SU-DHL-6 (cell line): ENCODE measurements at regions not wholly inside any gene's neighbourhood (a gene's known extent, or its start where the extent isn't known, plus 50 kb on each side); places are given as distances from the start of the nearest gene placed in this dataset.

Experiments used
- H2AFZ ChIP-seq: fragments of 200-600 bp; sonication (generic); 2 replicates; pipeline ENCODE4 v1.6.1; 2014; ENCODE audit warnings: low read depth, mild to moderate bottlenecking, moderate library complexity, mixed read lengths, antibody characterized with exemption, low read length; ENCODE audit not compliant: severe bottlenecking
- H3F3A ChIP-seq: fragments of 200-600 bp; shearing (Covaris generic); 2 replicates; pipeline ENCODE4 v1.6.0; 2016; ENCODE audit warnings: antibody characterized with exemption, mild to moderate bottlenecking; ENCODE audit not compliant: insufficient read depth
- H3K27ac ChIP-seq: fragments of 200-600 bp; sonication (generic); 2 replicates; pipeline ENCODE4 v1.5.1; 2016; ENCODE audit warnings: low read depth, mild to moderate bottlenecking, low read length, moderate library complexity, mixed read lengths
- H3K27me3 ChIP-seq: fragments of 200-600 bp; sonication (generic), shearing (Covaris generic); 2 replicates; pipeline ENCODE4 v1.6.0; 2014; ENCODE audit warnings: mild to moderate bottlenecking, low read length
- H3K36me3 ChIP-seq: fragments of 200-600 bp; sonication (generic); 2 replicates; pipeline ENCODE4 v1.6.1; 2014; ENCODE audit warnings: mild to moderate bottlenecking, low read length, mixed read lengths
- H3K4me2 ChIP-seq: fragments of 300-600, 200-600 bp; shearing (Covaris generic), sonication (generic); 2 replicates; pipeline ENCODE4 v1.6.0; 2014; ENCODE audit warnings: low read length, low read depth, mild to moderate bottlenecking; ENCODE audit not compliant: poor library complexity, severe bottlenecking
- H3K4me3 ChIP-seq: fragments of 200-600 bp; sonication (generic); 2 replicates; pipeline ENCODE4 v1.5.1; 2014; ENCODE audit warnings: antibody characterized with exemption, low read length, mild to moderate bottlenecking, mixed read lengths; ENCODE audit not compliant: insufficient read depth, poor library complexity, severe bottlenecking
- H3K79me2 ChIP-seq: fragments of 200-600 bp; sonication (generic); 2 replicates; pipeline ENCODE4 v1.6.1; 2014; ENCODE audit warnings: mild to moderate bottlenecking, low read length, moderate library complexity; ENCODE audit not compliant: insufficient read depth
- H3K9ac ChIP-seq: fragments of 200-600 bp; sonication (generic); 2 replicates; pipeline ENCODE4 v1.7.0; 2014; ENCODE audit warnings: mild to moderate bottlenecking, low read length
- H3K9me2 ChIP-seq: fragments of 200-600 bp; sonication (generic); replicated peaks from 2 replicates; pipeline ENCODE4 v1.6.1; 2014; ENCODE audit warnings: low read length; ENCODE audit not compliant: insufficient read depth
- H3K9me3 ChIP-seq: fragments of 200-600 bp; sonication (generic); 2 replicates; pipeline ENCODE4 v1.6.1; 2014; ENCODE audit warnings: low read length, mixed read lengths; ENCODE audit not compliant: insufficient read depth
- H4K20me1 ChIP-seq: fragments of 200-600 bp; sonication (generic); 2 replicates; pipeline ENCODE4 v1.6.1; 2014; ENCODE audit warnings: low read depth, mild to moderate bottlenecking, antibody characterized with exemption, low read length, moderate library complexity, mixed read lengths
- EZH2phosphoT487 ChIP-seq: fragments of 200-600 bp; sonication (generic), shearing (Covaris generic); conservative IDR thresholded peaks from 2 replicates; pipeline ENCODE4 v1.6.1; 2018; ENCODE audit warnings: mild to moderate bottlenecking, antibody characterized with exemption, low read length, moderate library complexity, mixed read lengths
- TF ChIP-seq, protein P1 (sequence below): fragments of 200-600 bp; sonication (generic); IDR thresholded peaks from one replicate; pipeline ENCODE4 v1.5.1; 2017; ENCODE audit warnings: antibody characterized with exemption, mild to moderate bottlenecking, low read length, moderate library complexity; ENCODE audit not compliant: insufficient read depth, poor library complexity, severe bottlenecking

DNA sequence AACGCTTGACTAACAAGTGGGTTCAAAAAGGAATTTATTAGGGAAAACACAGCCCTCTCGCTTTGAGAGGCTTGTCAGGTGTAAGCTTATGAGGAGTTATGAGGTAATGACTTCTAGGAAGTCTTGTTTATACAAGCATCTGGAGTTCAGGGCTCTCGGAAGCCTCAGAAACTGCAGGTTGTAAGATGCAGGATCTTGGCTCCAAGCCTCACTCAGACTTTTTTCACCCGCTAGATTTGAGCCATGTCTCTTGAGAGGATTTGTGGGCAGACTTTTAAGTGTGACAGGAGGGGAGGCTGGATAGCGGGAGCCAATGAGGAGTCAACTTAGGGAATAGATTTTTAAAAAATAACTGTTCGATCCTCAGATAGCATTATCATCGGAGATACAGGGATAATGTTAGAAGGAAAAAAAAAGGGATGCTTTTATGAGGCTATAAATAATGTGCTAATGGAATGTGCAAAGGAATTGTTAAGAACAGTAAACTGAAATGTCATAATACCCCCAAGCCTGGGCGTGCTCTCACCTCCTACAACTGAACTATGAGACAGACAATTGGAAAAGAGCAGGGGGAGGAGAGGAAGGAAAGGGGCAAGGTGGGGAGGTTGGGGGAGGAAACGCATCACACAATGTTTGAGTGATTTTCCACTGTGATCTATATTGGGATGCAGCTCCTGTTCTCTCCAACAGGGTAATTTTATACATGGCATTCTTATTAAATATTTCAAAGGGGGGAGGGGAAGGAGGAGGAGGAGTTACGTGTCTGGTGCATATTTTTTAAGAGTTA is 107.4 kb upstream of the ESRRG start:
- H4K20me1 ChIP-seq: no peaks in the 10 kb centered on the region
- no peaks in the 10 kb centered on the region for H3K9me3 ChIP-seq
- H3K4me2 ChIP-seq: no peak overlapping the region
- H3K27ac ChIP-seq: no peak overlapping the region
- H3K36me3 ChIP-seq: no peaks in the 10 kb centered on the region
- no peak overlapping the region for H3K9ac ChIP-seq
- no peak for TF ChIP-seq EZH2phosphoT487
- TF ChIP-seq, protein P1, sequence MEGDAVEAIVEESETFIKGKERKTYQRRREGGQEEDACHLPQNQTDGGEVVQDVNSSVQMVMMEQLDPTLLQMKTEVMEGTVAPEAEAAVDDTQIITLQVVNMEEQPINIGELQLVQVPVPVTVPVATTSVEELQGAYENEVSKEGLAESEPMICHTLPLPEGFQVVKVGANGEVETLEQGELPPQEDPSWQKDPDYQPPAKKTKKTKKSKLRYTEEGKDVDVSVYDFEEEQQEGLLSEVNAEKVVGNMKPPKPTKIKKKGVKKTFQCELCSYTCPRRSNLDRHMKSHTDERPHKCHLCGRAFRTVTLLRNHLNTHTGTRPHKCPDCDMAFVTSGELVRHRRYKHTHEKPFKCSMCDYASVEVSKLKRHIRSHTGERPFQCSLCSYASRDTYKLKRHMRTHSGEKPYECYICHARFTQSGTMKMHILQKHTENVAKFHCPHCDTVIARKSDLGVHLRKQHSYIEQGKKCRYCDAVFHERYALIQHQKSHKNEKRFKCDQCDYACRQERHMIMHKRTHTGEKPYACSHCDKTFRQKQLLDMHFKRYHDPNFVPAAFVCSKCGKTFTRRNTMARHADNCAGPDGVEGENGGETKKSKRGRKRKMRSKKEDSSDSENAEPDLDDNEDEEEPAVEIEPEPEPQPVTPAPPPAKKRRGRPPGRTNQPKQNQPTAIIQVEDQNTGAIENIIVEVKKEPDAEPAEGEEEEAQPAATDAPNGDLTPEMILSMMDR: no peak
- no peaks in the 10 kb centered on the region for H3K79me2 ChIP-seq
- H3K4me3 ChIP-seq: no peak overlapping the region
- no peak overlapping the region for H2AFZ ChIP-seq
- H3K9me2 ChIP-seq: no peaks in the 10 kb centered on the region
- no peaks in the 10 kb centered on the region for H3K27me3 ChIP-seq
- no peaks in the 10 kb centered on the region for H3F3A ChIP-seq

DNA sequence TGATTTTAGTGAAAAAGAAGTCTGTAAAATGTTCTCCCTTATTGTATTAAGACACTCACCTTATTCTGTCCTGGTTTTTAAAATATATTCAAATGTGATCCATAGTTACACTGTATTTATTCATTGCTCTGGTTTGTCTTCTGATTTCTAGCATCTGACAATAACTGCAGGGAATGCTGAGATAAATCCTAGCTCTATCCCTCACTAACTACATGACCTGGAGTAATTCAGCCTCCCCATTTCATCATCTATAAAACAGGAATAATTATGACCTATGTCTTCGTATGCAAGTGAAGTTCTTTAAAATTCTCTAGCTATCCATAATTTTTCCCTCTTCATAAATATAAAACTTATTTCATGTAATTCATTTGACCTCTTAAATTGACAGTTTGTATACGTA is 104.0 kb upstream of the ESRRG start:
- no peaks in the 10 kb centered on the region for H3K36me3 ChIP-seq
- H2AFZ ChIP-seq: no peak overlapping the region
- H3K79me2 ChIP-seq: no peaks in the 10 kb centered on the region
- no peak overlapping the region for H3K4me2 ChIP-seq
- no peaks in the 10 kb centered on the region for H4K20me1 ChIP-seq
- H3K27me3 ChIP-seq: no peaks in the 10 kb centered on the region
- H3K9me3 ChIP-seq: no peaks in the 10 kb centered on the region
- H3K27ac ChIP-seq: no peak overlapping the region
- H3K4me3 ChIP-seq: no peak overlapping the region
- H3K9me2 ChIP-seq: no peaks in the 10 kb centered on the region
- H3K9ac ChIP-seq: no peak overlapping the region
- H3F3A ChIP-seq: no peaks in the 10 kb centered on the region
- TF ChIP-seq, protein P1: no peak
- TF ChIP-seq EZH2phosphoT487: no peak

DNA sequence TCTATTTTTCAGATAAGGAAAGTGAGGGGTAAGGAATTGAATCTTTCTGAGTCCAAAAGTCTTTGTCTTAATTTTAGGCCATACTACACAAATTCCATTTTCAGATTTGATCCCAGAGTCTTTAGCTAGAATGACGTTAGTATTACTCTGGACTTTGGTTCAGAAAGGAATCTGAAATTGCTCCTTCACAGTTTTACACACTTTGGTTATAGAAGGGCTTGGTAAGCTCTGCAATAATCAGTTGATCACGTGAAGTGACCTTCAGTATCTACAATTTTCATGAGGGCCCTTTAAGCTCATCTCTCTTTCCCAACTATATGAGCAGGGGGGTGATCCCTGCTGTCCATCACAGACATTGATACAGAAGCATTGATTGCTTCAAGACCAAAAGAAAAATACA is 103.4 kb upstream of the ESRRG start:
- Histone ChIP-seq H3K27me3 (no peaks in the 10 kb centered on the region), H3K4me3 (no peak overlapping the region), H3K9ac (no peak overlapping the region), H3K9me2 (no peaks in the 10 kb centered on the region), H3K4me2 (no peak overlapping the region), H3K79me2 (no peaks in the 10 kb centered on the region), H3F3A (no peaks in the 10 kb centered on the region), H3K27ac (no peak overlapping the region), H3K36me3 (no peaks in the 10 kb centered on the region), H4K20me1 (no peaks in the 10 kb centered on the region), H3K9me3 (no peaks in the 10 kb centered on the region), H2AFZ (no peak overlapping the region)
- TF ChIP-seq, protein P1: no peak
- no peak for TF ChIP-seq EZH2phosphoT487
